HG02943 (cell line): ENCODE measurements at regions not wholly inside any gene's neighbourhood (a gene's known extent, or its start where the extent isn't known, plus 50 kb on each side); places are given as distances from the start of the nearest gene placed in this dataset.
A peak's percentile ranks its signal among the peaks of the same experiment; 100 is the strongest.
"Not testable (repeated sequence)": the region's sequence is repeated elsewhere in the genome, so short reads cannot be mapped to it uniquely, and the experiment has no call there.

Experiments
- ATAC-seq: cut with Tn5 transposase; IDR thresholded peaks from one replicate; pipeline ENCODE4 v1.9.1; 2021; ENCODE audit warnings: mild to moderate bottlenecking, low read depth, moderate library complexity; ENCODE audit not compliant: unreplicated experiment

DNA sequence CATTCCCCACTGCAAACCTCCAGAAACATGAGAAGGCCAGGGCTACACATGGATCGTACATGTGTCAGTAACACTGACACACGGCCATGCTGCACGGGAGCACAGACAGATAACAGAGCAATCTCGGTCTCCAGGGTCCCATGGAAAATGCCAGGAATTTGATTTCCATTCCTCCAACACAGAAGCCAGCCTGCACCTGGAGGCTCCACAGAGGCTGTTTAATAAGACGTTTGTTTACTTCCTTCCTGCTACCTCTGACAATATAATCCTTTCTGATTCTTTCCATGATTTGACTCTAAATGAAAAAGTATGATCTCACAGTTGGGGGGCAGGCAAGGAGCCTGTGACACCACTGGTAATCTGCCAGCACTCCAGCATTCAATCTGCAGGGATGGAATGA is 210.9 kb upstream of the DDX18 start:
- no peak for ATAC-seq

DNA sequence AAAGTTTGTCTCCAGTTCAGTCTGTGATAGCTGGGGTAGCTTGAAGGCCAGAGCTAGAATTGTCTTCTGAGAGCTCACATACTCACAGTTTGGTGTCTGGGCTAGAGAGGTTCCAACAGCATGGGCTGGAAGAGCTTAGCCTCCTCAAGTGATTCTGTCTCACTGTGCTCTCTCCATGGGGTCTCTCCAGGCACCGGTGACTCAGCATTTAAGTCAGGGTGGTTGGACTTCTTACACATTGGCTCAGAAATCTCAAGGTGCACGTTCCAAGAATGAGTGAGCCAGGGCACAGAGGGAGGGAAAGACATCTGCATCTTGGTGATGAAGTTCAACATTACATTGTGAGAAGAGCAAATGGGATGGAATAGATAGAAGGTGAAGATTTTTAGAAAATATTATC is 207.3 kb upstream of the DDX18 start:
- ATAC-seq: no peak

DNA sequence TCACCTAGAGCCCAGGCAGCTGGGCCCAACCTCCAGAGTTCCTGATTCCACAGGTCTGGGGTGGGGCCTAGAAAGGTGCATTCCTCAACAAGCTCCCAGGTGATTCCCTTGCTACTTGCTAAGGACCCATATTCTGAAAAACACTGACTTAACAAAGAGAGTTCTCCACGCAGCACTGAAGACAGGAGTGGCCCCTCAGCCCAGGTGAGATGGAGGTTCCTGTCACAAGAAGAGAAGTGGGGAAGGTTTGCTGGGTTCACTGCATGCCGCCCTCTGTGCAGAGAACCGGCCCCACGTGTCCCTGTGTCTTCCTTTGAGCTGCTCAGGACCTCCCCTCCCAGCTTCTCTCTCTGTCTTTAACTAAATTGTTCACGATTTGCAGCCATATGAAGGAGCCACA is 201.4 kb upstream of the DDX18 start:
- no peak for ATAC-seq

DNA sequence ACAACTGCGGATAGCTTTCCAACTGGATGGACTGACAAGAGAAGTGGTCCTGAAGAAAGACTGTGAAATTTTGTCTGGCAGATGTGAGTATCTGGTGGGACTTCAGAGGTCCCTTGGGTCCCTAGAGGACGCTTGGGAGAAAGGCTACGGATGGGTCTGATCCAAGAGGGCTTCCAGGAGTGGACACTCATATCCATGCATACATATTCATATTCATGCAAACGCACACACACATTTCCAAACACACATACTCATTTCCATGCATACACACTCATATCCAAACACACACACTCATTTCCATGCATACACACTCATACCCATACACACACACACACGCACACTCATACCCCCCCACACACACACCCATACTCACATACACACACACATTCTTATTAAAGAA is 200.2 kb upstream of the DDX18 start:
- ATAC-seq: no peak

DNA sequence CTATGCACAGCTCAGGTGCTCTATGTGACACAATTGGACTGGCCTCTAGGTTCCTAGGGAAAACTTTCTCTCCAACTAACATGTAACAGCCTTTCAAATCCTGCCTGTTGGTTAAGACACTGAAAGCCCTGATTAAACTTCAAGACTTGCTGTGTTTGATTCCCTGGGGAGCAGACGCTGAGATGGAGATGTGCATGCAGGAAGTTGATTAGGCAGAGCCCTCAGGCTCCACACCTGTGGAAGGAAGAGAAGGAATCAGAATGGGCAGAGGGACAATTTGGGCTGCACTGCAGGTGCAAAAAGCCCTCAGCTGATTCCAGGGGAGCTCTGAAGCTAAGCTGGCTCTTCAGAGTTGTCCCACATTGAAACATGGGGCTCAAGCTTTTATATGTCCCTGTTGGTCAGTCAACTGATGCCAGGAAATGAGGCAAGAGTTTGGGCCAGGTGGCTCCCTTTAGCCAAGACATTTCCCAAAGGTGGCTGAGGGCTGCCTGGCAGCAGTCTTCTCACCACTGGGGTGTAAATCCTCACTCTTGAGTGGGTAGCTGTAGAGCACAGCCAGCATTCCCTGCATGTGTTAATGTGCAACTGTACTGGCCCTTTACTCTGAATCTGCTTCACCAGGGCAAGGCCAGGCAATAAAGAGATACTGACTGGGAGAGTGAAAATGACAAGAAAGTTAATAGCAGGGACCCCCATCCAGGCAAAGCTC is 199.5 kb upstream of the DDX18 start:
- ATAC-seq: no peak

DNA sequence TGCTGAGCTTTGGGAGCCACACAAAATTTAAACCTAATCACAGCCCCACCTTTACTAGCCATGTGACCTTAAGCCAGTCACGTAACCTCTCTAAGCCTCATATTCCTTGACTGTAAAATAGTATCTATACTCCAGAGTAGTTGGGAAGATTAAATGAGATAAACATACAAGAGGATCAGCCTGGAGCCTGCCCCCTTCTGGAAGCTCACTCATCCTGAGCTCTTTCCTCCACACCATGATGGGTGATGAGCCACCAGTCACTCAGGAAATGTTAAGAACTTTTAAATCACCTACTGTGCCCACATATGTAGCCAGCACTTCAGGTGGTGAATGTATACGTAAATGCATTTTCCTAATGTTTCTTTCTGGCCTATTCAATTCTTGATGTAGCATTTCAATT is 195.9 kb upstream of the DDX18 start:
- no peak for ATAC-seq

DNA sequence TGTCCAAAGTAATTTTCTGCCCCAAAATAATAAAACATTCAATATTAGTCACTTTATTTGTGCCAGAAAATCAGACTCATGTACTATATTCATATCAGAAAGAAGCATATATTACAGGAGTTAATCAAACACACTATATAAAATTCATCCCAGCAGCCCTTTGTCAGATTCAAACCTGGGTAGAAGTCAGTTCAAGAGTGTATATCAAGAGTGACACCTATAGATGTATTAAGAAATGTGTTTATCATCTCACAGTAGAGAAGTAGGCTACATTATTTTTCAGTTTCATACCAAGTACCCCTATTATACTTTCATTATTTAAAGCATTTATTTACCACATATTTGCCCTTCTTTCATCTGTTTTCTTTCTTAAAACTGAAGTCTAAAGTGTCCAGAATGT is 193.2 kb upstream of the DDX18 start:
- ATAC-seq: no peak

DNA sequence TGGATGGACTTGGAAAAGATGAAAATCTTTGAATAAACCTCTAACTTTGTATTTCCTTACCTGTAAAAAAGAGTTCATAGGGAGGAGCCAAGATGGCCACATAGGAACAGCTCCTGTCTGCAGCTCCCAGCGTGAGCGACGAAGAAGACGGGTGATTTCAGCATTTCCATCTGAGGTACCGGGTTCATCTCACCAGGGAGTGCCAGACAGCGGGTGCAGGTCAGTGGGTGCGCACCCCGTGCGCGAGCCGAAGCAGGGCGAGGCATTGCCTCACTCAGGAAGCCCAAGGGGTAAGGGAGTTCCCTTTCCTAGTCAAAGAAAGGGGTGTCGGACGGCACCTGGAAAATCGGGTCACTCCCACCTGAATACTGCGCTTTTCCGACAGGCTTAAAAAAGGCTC is 191.3 kb upstream of the DDX18 start:
- ATAC-seq: not testable (repeated sequence)

DNA sequence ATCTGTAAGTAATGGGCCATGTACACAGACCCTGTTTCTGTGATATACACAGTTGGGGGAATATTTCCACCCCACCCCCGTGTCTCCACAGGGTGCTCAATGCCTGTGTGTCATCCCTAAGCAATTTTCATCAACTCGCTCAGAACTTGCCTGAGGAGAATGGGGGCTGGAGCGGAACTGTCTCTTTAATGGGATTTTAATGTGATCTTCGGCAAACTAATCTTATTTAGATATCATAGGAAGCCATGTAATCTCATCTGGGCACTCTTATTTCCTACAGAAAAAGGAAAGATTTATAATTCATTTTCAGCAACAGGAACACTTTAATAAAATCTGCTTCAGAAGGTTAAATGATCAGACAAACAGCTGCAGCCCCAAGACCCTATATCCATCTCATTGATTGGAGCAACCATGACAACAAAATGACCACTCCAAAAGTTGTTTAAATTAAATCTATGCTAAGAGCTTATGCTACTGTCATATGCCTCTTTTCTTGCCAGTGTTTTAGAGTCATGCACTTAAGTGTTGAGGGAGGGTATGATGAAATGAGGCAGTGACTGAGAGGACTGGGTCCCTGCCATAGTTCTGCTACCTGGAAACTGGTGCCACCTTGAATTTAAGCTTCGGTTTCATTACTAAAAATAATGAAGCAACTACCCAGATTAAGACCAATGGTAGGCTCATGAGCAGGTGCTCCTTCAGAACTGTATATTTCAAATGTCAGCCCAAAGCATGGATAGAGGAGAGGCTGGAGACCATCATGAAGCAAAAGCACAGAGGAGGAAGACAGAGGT is 183.1 kb upstream of the DDX18 start:
- no peak for ATAC-seq

DNA sequence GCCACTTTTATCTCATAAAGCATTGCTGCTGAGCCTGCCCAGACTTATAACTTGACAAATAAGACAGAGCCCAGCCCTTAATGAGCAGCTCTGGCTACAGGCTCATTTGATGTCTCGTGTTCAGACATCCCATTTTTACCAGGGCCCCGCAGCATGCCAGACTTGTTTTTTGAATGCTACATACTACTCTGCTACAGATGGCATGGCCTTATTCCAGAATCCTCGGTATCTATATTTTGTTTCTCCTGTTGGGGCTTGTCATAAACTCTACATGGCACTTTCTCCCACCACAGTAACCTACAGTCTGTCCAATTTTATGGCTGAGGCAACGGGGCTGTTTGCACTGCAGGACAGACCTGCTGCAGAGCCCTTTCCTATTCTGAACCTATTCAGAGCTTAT is 179.0 kb upstream of the DDX18 start:
- ATAC-seq: no peak

DNA sequence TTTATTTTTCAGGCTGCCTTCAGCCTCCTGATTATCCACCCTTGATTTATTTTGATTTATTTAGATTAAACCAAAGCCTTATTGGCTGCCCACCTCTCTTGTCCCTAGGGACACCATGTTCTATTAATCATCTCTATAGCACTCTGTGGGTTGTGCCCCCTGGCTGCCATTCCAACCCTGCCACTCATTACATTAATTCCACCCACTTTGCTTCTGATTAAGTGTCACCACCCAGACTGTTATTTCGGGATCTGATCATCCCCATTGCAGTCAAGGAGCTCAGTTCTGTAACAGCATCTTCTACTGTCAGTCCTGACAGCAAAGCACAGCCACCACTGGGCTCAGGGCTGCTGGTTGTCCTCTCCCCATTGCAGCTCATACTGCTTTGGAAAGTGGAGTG is 175.1 kb upstream of the DDX18 start:
- ATAC-seq: no peak

DNA sequence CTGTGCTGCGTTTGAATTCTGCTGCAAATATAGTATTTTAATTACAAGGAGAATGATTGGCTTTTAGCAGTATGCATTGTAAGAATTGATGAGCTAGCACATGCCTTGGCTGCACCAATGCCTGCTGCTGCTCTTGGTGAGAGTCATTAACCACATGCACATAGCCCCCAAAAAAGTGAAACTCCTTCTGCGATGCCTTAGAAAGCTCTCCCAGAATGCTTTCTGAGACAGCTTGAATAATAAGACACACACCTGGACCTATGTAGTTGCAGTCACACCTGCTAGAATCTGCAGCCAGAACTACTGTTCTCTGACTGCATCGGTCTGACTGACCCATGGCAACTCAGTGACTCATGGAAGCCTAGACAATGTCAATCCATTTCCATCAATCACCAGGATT is 170.1 kb upstream of the DDX18 start:
- no peak for ATAC-seq

DNA sequence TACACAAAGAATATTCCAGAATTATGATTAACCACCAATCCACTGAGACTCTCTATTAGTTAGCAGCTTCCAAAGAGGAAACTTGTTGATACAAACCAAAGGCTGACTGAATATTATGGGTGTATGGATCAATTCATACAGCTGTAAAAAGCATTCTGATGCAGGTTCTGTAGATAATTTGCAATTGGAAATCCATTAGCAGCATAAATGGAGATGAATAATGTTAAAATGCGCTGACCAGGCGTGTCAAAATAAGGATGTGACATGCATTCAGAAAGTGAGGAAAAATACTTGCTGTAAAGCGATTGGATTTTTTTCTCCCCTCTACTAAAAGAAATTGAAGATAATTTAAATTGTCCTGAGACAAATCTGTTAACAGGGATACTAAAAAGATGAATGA is 169.0 kb upstream of the DDX18 start:
- no peak for ATAC-seq

DNA sequence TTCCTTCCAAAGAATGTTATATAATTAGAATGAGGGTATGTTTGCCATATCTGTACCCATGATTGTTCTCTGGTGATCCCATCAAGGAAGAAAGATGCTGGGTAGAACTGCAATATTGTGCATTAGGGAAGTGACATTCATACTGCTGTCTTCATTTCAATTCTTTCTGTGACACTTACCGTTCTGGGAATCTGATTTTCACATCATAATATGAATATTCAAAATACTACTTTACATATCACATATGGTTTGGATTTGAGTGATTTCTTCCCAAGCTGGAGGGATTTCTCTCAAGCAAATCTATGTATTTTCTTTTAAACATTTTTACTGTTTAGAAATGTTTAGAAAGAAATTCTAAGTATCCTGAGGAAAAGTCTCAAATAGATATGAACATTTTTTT is 168.4 kb upstream of the DDX18 start:
- ATAC-seq: no peak

DNA sequence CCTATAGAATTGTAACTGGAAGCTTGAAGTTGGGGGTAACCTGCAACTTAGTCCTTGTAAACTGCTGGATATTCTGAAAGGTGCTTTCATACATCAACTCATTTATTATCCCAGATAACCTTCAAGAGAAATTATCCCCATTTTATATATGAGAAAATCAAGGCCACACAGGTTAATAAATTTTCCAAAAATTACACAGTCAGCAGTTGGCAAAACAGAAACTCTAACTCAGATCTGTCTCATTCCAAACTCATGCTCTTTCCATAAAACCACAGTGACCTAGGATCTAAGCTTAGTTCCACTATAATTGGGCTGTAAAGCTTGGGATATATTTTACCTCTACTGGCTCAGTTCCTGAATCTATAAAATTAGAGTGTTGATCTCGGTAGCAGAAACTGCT is 167.6 kb upstream of the DDX18 start:
- ATAC-seq: no peak

DNA sequence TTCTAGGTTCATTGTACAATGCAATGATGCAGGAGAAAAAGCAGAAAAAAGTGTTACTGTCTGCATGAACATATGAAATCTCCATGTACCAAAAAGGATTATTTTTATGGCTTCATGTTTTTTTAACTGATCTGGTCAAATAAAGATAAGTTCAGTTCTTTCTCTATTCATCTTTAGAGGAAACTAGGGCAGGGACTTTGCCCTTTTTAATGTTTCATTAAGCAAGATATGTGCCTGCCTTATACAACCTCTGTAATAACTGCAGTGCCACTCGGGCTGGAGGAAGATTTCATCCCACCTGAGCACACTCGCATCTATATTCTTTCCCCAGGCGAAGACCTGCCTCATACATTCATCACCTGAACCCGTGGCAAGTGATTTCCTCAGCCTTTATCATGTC is 157.9 kb upstream of the DDX18 start:
- no peak for ATAC-seq

DNA sequence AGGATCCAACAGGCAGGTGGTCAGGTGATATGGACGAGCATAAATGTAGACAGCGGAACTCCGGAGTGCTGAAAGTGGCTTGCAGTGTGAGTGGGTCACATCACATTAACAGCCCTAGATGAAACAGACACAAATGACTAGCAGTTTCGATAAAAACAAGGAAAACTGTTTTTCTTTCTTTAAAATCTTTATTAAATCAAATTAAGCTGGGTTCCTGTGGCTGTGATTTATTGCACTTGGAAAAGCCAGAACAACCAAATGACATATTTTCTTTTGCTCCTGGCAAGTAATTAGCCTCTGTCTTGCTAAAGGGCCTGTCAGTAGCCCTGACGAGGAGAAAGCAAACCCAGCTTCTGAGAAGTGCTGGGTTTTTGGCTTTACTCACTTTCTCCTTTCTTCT is 152.9 kb upstream of the DDX18 start:
- ATAC-seq: no peak

DNA sequence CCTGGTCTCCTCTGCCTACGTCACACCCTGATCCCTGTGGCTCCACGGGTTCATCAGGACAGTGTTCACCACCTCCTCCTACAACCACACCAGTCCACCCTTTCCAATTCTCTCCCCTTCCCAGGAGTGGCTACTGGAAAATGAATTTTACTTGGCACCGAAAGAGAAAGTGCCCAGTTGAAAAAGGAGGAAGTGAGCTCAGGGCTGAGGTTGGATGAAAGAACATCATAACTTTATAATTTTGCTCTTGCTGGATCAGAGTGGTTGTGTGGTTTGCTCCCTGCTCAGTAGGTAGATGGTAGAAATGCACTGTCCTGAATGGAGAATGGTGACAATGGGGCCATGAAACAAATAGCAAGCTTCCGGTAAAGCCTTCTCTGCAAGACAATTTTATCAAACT is 140.3 kb upstream of the DDX18 start:
- ATAC-seq: no peak

DNA sequence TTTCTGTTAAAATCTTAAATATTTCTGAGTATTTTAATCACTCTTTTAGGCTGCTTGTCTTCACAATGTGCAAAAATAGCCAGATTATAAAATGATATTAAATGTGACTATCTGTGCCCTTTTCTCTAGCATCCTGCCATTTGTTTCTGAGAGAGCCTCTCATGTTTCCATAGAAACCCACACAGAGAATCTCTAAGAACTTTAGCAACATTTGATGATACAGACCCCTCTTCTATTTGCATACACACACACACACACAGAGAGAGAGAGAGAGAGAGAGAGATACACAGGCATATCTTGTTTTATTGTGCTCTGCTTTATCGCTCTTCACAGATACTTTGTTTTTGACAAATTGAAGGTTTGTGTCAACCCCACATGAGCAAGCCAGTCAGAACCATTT is 134.5 kb upstream of the DDX18 start:
- no peak for ATAC-seq

DNA sequence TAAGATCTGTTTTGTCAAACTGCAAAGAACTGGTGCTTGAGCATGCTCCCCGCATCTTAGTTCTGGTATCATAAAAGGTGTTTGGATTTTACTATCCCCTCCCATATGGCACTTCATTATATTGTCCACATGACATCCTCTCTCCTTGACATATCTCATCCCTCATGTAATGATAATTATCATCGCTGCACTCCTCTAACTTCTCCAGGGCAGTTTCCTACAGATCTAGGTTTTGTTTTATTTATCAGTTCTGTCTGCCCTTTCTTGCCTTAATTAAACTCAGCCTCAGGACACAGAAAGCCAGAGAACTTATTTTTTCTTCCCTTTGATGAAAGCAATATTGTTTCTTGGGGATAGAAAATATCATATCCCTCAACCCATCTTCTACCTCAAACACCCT is 129.6 kb upstream of the DDX18 start:
- no peak for ATAC-seq

DNA sequence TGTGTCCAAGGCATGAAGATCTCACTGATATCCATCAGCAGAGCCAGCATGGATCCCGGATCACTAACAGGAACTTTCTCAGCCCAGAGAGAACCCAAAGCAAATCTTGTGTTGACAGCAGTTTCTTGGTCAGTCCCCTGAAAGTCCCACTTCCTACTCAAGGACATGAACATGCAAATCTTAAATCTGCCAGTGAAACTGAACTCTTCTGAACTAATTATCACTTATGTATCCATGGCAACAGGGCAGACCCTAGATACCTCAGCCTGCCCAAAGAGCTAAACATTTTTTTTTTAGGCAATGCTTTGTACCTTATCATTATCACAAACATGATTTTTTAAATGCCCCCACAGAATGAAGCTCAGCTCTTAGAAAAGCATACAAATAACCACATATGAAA is 127.8 kb upstream of the DDX18 start:
- ATAC-seq: peak; percentile 97

DNA sequence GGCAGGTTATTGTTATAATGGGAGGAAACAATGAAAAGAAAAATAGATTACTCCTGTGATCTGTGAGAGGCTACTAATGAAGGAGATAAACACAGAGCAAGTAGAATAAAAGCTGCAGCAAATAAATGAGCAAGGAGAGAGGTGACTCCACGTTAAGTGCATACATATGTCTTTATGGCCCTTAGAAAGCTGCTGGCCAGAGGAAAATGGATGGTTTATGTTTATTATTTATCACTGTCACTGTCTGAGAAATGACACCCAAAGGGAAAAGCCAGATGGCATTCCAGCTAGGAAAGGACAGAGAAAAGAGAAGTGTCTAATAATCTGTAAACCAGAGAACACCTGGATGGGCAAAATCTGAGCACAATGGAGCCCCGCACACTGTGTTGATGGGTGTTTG is 122.9 kb upstream of the DDX18 start:
- ATAC-seq: no peak
